Thoracic aorta (tissue), 2 donors: ENCODE measurements at regions not wholly inside any gene's neighbourhood (a gene's known extent, or its start where the extent isn't known, plus 50 kb on each side); places are given as distances from the start of the nearest gene placed in this dataset.

Experiments used
- ATAC-seq: fragments of 150-250 bp; one replicate; pipeline ENCODE4 v1.8.0; 2017; ENCODE audit warnings: low read depth; ENCODE audit not compliant: insufficient number of reproducible peaks, low FRiP score
- DNase-seq: peaks from one replicate; pipeline ENCODE4 v3.0.0-alpha.2; 2020; ENCODE audit warnings: low spot score
- H3K27ac ChIP-seq, 2 donors: fragments of 200-600 bp; sonication (generic); 1 replicate in 1 of 2; 2 replicates in 1 of 2; pipeline ENCODE4 v1.5.1; 2016; ENCODE audit warnings: mild to moderate bottlenecking in 2 of 2, moderate library complexity in 2 of 2
- H3K27me3 ChIP-seq: fragments of 200-600 bp; sonication (generic); replicated peaks from 2 replicates; pipeline ENCODE4 v1.6.0; 2016; ENCODE audit warnings: mild to moderate bottlenecking; ENCODE audit not compliant: insufficient read depth
- H3K36me3 ChIP-seq: fragments of 200-600 bp; sonication (generic); one replicate; pipeline ENCODE4 v1.5.1; 2016
- H3K4me1 ChIP-seq, 2 donors: fragments of 200-600 bp; sonication (generic); 1 replicate in 1 of 2; 2 replicates in 1 of 2; pipeline versions ENCODE4 v1.5.1 to v1.6.0; 2016; ENCODE audit warnings: low read depth in 2 of 2, mild to moderate bottlenecking in 1 of 2; ENCODE audit not compliant: control insufficient read depth in 1 of 2
- H3K4me3 ChIP-seq: fragments of 200-600 bp; sonication (generic); 2 replicates; pipeline ENCODE4 v1.5.1; 2016; ENCODE audit warnings: mild to moderate bottlenecking
- H3K9me3 ChIP-seq: fragments of 200-600 bp; sonication (generic); 2 replicates; pipeline ENCODE4 v1.5.1; 2016
- TF ChIP-seq, protein P1 (sequence below): fragments of 200-600 bp; sonication (generic); IDR thresholded peaks from one replicate; pipeline ENCODE4 v1.5.1; 2019; ENCODE audit warnings: antibody characterized with exemption

DNA sequence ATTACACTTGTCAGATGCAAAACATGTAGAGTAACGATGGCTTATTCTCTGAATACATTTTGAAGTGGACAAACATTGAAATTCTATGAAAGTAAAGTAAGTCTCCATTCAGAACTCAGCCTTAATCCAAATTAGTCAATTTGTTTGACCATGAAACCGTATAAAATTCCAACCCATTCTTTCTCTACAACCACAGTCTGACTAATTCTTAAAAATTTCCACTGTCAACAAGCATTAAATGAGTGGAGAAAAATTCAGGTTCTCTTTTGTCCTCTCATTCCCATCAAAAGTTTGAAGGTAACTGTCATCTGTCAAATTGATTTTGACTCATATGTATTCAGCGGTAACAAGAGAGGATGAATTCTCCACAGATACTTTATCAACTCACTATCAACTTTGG, 1031.5 kb downstream of the SORCS1 start:
- ATAC-seq (no peak), DNase-seq (no peak)
- Histone ChIP-seq H3K4me3 (no peak overlapping the region), H3K36me3 (no peaks in the 10 kb centered on the region), H3K4me1 (no peaks in the 10 kb centered on the region), H3K9me3 (no peaks in the 10 kb centered on the region), H3K27me3 (no peaks in the 10 kb centered on the region), H3K27ac (no peak overlapping the region)
- TF ChIP-seq, protein P1, sequence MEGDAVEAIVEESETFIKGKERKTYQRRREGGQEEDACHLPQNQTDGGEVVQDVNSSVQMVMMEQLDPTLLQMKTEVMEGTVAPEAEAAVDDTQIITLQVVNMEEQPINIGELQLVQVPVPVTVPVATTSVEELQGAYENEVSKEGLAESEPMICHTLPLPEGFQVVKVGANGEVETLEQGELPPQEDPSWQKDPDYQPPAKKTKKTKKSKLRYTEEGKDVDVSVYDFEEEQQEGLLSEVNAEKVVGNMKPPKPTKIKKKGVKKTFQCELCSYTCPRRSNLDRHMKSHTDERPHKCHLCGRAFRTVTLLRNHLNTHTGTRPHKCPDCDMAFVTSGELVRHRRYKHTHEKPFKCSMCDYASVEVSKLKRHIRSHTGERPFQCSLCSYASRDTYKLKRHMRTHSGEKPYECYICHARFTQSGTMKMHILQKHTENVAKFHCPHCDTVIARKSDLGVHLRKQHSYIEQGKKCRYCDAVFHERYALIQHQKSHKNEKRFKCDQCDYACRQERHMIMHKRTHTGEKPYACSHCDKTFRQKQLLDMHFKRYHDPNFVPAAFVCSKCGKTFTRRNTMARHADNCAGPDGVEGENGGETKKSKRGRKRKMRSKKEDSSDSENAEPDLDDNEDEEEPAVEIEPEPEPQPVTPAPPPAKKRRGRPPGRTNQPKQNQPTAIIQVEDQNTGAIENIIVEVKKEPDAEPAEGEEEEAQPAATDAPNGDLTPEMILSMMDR, result no peak

DNA sequence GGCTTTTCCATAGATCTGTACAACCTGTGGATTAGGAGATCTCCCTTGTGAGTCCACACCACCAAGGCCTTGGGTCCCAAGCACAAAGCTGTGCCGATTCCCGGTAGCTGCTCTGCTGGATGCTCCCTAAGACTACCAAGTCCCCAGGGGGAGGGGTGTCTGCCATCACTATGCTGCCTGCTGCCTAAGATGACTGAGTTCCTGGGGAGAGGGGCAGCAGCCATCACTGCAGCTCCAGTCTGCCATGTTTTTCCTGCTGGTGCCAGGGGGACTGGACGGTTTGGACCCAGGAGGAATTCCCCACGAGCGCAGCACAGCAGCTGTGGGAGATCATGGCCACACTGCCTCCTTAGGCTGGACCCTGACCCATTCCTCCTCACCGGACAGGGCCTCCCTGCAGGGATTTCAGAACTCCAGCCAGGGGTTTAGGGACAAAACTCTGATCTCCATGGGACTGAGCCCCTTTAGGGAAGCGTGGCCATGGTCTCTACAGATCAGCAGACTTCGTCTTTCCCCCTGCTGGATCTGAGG, 1049.8 kb downstream of the SORCS1 start:
- TF ChIP-seq, protein P1, result no peak
- no peaks in the 10 kb centered on the region for H3K36me3 ChIP-seq
- no peak overlapping the region for H3K27ac ChIP-seq
- no peak for ATAC-seq
- H3K9me3 ChIP-seq, result no peaks in the 10 kb centered on the region
- H3K27me3 ChIP-seq, result no peaks in the 10 kb centered on the region
- no peak overlapping the region for H3K4me3 ChIP-seq
- no peak for DNase-seq
- H3K4me1 ChIP-seq, result no peaks in the 10 kb centered on the region

DNA sequence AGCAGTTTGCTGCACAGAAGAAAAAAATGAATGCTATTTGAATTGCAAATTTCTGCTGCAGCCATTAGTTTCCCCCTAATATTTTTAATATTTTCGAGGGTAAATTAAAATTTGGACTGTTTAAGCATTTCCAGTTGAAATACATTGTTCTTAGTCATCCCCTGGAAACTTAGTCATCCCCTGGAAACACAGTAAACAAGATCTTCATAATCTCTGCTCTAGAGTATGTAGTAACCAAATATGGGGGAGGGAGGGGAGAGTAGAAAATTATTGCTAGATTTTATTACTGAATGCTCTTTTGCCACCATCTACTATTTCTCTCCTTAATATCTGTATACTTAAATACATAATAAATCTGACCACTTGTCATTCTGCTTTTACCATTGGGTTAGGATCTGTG, 1053.3 kb downstream of the SORCS1 start:
- Histone ChIP-seq H3K27ac (no peak overlapping the region), H3K27me3 (no peaks in the 10 kb centered on the region), H3K9me3 (no peaks in the 10 kb centered on the region), H3K4me3 (no peak overlapping the region), H3K36me3 (no peaks in the 10 kb centered on the region), H3K4me1 (no peaks in the 10 kb centered on the region)
- DNase-seq (no peak), ATAC-seq (no peak)
- TF ChIP-seq, protein P1, result no peak

DNA sequence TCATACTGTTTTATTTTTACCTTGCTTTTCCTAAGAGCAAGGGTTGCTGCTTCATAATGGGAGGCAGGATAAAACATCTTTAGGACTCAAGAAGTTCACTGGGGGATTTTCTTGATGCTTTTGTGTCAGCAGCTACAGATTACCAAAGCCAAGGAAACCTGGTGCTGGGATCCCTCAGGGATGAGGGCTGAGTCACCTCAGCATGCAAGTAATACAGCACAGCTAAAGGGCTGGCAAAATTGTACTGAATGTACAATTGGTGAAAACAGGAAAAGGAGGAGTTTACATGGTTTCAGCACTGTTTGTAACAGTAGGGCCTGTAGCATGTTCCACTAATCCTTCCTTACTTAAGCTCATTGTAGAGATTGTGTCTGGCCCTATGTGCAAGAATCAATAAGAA, 1056.8 kb downstream of the SORCS1 start:
- H3K27ac ChIP-seq, result no peak overlapping the region
- no peak overlapping the region for H3K4me3 ChIP-seq
- ATAC-seq (no peak), DNase-seq (no peak)
- H3K36me3 ChIP-seq, result no peaks in the 10 kb centered on the region
- H3K9me3 ChIP-seq, result no peaks in the 10 kb centered on the region
- TF ChIP-seq, protein P1, result no peak
- no peaks in the 10 kb centered on the region for H3K27me3 ChIP-seq
- no peaks in the 10 kb centered on the region for H3K4me1 ChIP-seq

DNA sequence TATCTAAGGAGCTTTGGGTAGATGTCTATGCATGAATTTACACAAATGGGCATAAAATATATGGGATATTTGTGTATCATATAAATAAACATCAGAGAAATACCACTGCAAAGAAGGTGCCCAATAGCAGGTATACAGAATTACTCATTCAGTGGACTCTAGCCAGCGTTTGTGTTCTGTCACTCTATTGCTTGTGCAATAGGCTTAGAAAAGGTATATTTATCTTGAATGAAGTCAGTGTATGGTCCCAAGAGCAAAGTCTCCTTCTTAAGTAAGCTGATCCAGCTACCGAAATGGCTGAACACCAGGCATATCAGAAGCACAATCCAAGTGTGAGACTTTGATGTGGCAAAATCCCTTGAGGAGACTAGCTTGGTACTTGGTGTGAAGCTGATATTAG, 1058.4 kb downstream of the SORCS1 start:
- H3K27ac ChIP-seq, result no peak overlapping the region
- H3K9me3 ChIP-seq, result no peaks in the 10 kb centered on the region
- no peak for DNase-seq
- no peaks in the 10 kb centered on the region for H3K36me3 ChIP-seq
- no peak overlapping the region for H3K4me3 ChIP-seq
- no peaks in the 10 kb centered on the region for H3K4me1 ChIP-seq
- no peak for ATAC-seq
- H3K27me3 ChIP-seq, result no peaks in the 10 kb centered on the region
- TF ChIP-seq, protein P1, result no peak
